Hepatocyte (in vitro differentiated cells): ENCODE measurements at regions not wholly inside any gene's neighbourhood (a gene's known extent, or its start where the extent isn't known, plus 50 kb on each side); places are given as distances from the start of the nearest gene placed in this dataset.

Source experiments
- CTCF ChIP-seq: fragments of 200-600 bp; sonication (generic); IDR thresholded peaks from 2 replicates; pipeline ENCODE4 v1.5.1; 2016; ENCODE audit warnings: antibody characterized with exemption, mild to moderate bottlenecking; ENCODE audit not compliant: poor library complexity
- EZH2 ChIP-seq: fragments of 200-600 bp; sonication (generic); IDR thresholded peaks from 2 replicates; pipeline ENCODE4 v1.6.1; 2016; ENCODE audit warnings: antibody characterized with exemption, mild to moderate bottlenecking, borderline replicate concordance

- TF ChIP-seq CTCF (no peak), EZH2 (no peak)
Measured at GRCh38 chr9:13410566-13411031, 131.1 kb upstream of the MPDZ start.
